IMR-90 (cell line): ENCODE measurements at regions not wholly inside any gene's neighbourhood (a gene's known extent, or its start where the extent isn't known, plus 50 kb on each side); places are given as distances from the start of the nearest gene placed in this dataset.

Source experiments
- ATAC-seq: fragments of 200-7000 bp; cut with Tn5 transposase; 2 replicates; pipeline ENCODE4 v1.9.1; 2020; ENCODE audit warnings: low read depth, mild to moderate bottlenecking, moderate library complexity
- BruUV-seq: library from RNA; stranded (reverse); fragments of 400-500 nt; replicated peaks from 2 replicates; lab custom pipeline; 2021; lab: Mats Ljungman, UMichigan
- CTCF ChIA-PET: fragments of 300-600 bp; formaldehyde crosslinking; extraction: SDS; loops from one replicate; lab custom pipeline; 2021; ENCODE audit warnings: antibody characterized with exemption; lab: Yijun Ruan, JAX
- POLR2A ChIA-PET: fragments of 300-600 bp; sonication (Branson Sonifier 250); formaldehyde crosslinking; loops from one replicate; lab custom pipeline; 2022; ENCODE audit warnings: antibody characterized with exemption; ENCODE audit not compliant: unreplicated experiment; lab: Charles Lee
- DNase-seq: peaks from one replicate; pipeline ENCODE4 v3.0.0; 2013
- H2AFZ ChIP-seq: replicated peaks from 2 replicates; pipeline ENCODE3; 2013; ENCODE audit warnings: low read length, mild to moderate bottlenecking; ENCODE audit not compliant: poor library complexity
- H2AK5ac ChIP-seq: 2 replicates; pipeline ENCODE4 v1.6.1; 2013; ENCODE audit warnings: low read depth, low read length, inconsistent platforms
- H2AK9ac ChIP-seq: replicated peaks from 2 replicates; pipeline ENCODE3; 2013; ENCODE audit warnings: mild to moderate bottlenecking, low read depth, low read length, moderate library complexity; ENCODE audit not compliant: poor library complexity
- H2BK120ac ChIP-seq: 2 replicates; pipeline ENCODE4 v1.6.1; 2013; ENCODE audit warnings: low read depth, low read length, inconsistent platforms
- H2BK15ac ChIP-seq: 3 replicates; pipeline ENCODE4 v1.6.1; 2013; ENCODE audit warnings: low read depth, low read length, inconsistent platforms
- H2BK20ac ChIP-seq: 2 replicates; pipeline ENCODE4 v1.6.1; 2013; ENCODE audit warnings: low read depth, mild to moderate bottlenecking, inconsistent platforms, low read length, moderate library complexity
- H2BK5ac ChIP-seq: 2 replicates; pipeline ENCODE4 v1.6.1; 2013; ENCODE audit warnings: mild to moderate bottlenecking, low read depth, low read length, inconsistent platforms; ENCODE audit not compliant: poor library complexity, severe bottlenecking
- H3K14ac ChIP-seq: replicated peaks from 2 replicates; pipeline ENCODE4 v1.6.1; 2013; ENCODE audit warnings: low read depth, low read length, inconsistent platforms
- H3K18ac ChIP-seq: 2 replicates; pipeline ENCODE4 v1.6.1; 2013; ENCODE audit warnings: low read depth, low read length, control low read depth
- H3K23ac ChIP-seq: 2 replicates; pipeline ENCODE4 v1.6.1; 2013; ENCODE audit warnings: low read depth, low read length, inconsistent platforms
- H3K27ac ChIP-seq: 2 replicates; pipeline ENCODE4 v1.5.1; 2013; ENCODE audit warnings: mild to moderate bottlenecking, control low read depth, low read length; ENCODE audit not compliant: insufficient read depth
- H3K27me3 ChIP-seq: 2 replicates; pipeline ENCODE4 v1.6.1; 2013; ENCODE audit warnings: low read length; ENCODE audit not compliant: control insufficient read depth, insufficient read depth
- H3K36me3 ChIP-seq: 2 replicates; pipeline ENCODE4 v1.6.1; 2013; ENCODE audit warnings: low read length, mixed read lengths; ENCODE audit not compliant: control insufficient read depth, insufficient read depth
- H3K4ac ChIP-seq: 2 replicates; pipeline ENCODE4 v1.6.1; 2013; ENCODE audit warnings: low read depth, low read length, inconsistent platforms
- H3K4me1 ChIP-seq: 2 replicates; pipeline ENCODE4 v1.6.1; 2013; ENCODE audit warnings: low read length, mixed read lengths; ENCODE audit not compliant: control insufficient read depth, insufficient read depth
- H3K4me2 ChIP-seq: 2 replicates; pipeline ENCODE4 v1.6.1; 2013; ENCODE audit warnings: low read depth, mild to moderate bottlenecking, control low read depth, low read length, moderate library complexity
- H3K4me3 ChIP-seq: 2 replicates; pipeline ENCODE4 v1.5.1; 2013; ENCODE audit warnings: low read depth, mild to moderate bottlenecking, control low read depth, low read length, moderate library complexity; ENCODE audit not compliant: insufficient read depth
- H3K56ac ChIP-seq: 2 replicates; pipeline ENCODE4 v1.6.1; 2013; ENCODE audit warnings: low read length, inconsistent platforms; ENCODE audit not compliant: insufficient read depth; ENCODE audit errors: extremely low read depth
- H3K79me1 ChIP-seq, 2 experiments: 2 replicates each; pipeline ENCODE4 v1.6.1; 2013; ENCODE audit warnings: low read length in 2 of 2, inconsistent platforms in 1 of 2, low read depth in 1 of 2
- H3K9ac ChIP-seq: 2 replicates; pipeline ENCODE4 v1.6.1; 2013; ENCODE audit warnings: low read depth, low read length, control low read depth
- H3K9me1 ChIP-seq: 2 replicates; pipeline ENCODE4 v1.6.1; 2013; ENCODE audit warnings: low read length, inconsistent platforms; ENCODE audit not compliant: insufficient read depth
- H3K9me3 ChIP-seq: 2 replicates; pipeline ENCODE4 v1.6.1; 2013; ENCODE audit warnings: low read length; ENCODE audit not compliant: control insufficient read depth, insufficient read depth
- H4K20me1 ChIP-seq: 2 replicates; pipeline ENCODE4 v1.6.1; 2013; ENCODE audit warnings: low read length, inconsistent platforms; ENCODE audit not compliant: insufficient read depth
- H4K5ac ChIP-seq: 2 replicates; pipeline ENCODE4 v1.6.1; 2013; ENCODE audit warnings: mild to moderate bottlenecking, low read depth, low read length, control low read depth
- H4K8ac ChIP-seq, 2 experiments: 2 replicates each; pipeline ENCODE4 v1.6.1; 2013; ENCODE audit warnings: low read depth in 2 of 2, low read length in 2 of 2, control low read depth in 1 of 2, inconsistent platforms in 1 of 2
- H4K91ac ChIP-seq: 2 replicates; pipeline ENCODE4 v1.6.1; 2013; ENCODE audit warnings: low read depth, low read length, inconsistent platforms; ENCODE audit not compliant: insufficient read depth
- CEBPB ChIP-seq: IDR thresholded peaks from 2 replicates; pipeline ENCODE4 v1.6.1; 2012; ENCODE audit warnings: low read depth, low read length, improper control_type of control experiment
- CTCF ChIP-seq: conservative IDR thresholded peaks from 2 replicates; pipeline ENCODE4 v1.5.1; 2012; ENCODE audit warnings: mild to moderate bottlenecking, low read depth, low read length, improper control_type of control experiment
- ELK1 ChIP-seq: fragments of 150-350 bp; IDR thresholded peaks from 2 replicates; pipeline ENCODE4 v1.6.1; 2016; ENCODE audit warnings: low read depth, mild to moderate bottlenecking, low read length, moderate library complexity, borderline replicate concordance
- FOS ChIP-seq: fragments of 150-350 bp; IDR thresholded peaks from 2 replicates; pipeline ENCODE4 v1.6.1; 2016; ENCODE audit warnings: low read depth, low read length
- MAFK ChIP-seq: IDR thresholded peaks from 2 replicates; pipeline ENCODE4 v1.6.1; 2012; ENCODE audit warnings: low read depth, low read length, improper control_type of control experiment
- MAZ ChIP-seq: IDR thresholded peaks from 2 replicates; pipeline ENCODE4 v1.6.1; 2012; ENCODE audit warnings: low read depth, mild to moderate bottlenecking, low read length, improper control_type of control experiment, moderate library complexity, borderline replicate concordance
- MXI1 ChIP-seq: IDR thresholded peaks from 2 replicates; pipeline ENCODE4 v1.6.1; 2012; ENCODE audit warnings: low read depth, mild to moderate bottlenecking, low read length, moderate library complexity, borderline replicate concordance
- NFE2L2 ChIP-seq: fragments of 150-350 bp; IDR thresholded peaks from 2 replicates; pipeline ENCODE4 v1.6.1; 2016; ENCODE audit warnings: low read depth, mild to moderate bottlenecking, low read length
- POLR2A ChIP-seq: IDR thresholded peaks from 2 replicates; pipeline ENCODE4 v1.6.1; 2012; ENCODE audit warnings: mild to moderate bottlenecking, low read depth, low read length
- RCOR1 ChIP-seq: IDR thresholded peaks from 2 replicates; pipeline ENCODE4 v1.6.1; 2012; ENCODE audit warnings: mild to moderate bottlenecking, low read length, improper control_type of control experiment; ENCODE audit not compliant: insufficient replicate concordance
- SMC3 ChIP-seq: fragments of 150-350 bp; IDR thresholded peaks from 2 replicates; pipeline ENCODE4 v1.6.1; 2016; ENCODE audit warnings: low read depth, mild to moderate bottlenecking, antibody characterized with exemption, low read length, moderate library complexity
- USF2 ChIP-seq: fragments of 150-350 bp; IDR thresholded peaks from 2 replicates; pipeline ENCODE4 v1.6.1; 2017; ENCODE audit warnings: mild to moderate bottlenecking, antibody characterized with exemption, low read length, low read depth
- WGBS, 2 experiments: methylation state at CpG; one replicate each; pipeline versions ENCODE4 v1.1.5 to v1.1.7; 2013; ENCODE audit warnings: missing lambda C conversion rate in 2 of 2; ENCODE audit not compliant: insufficient read length in 1 of 2; ENCODE audit errors: extremely low coverage in 2 of 2; 5-methylcytosine and 5-hydroxymethylcytosine counted together
- dilution Hi-C: fragments of 300-500 bp; cut with HindIII; formaldehyde crosslinking; loops from one replicate; pipeline ENCODE4 v1.14.3; 2018; ENCODE audit warnings: low sequenced_read_pairs; ENCODE audit not compliant: unreplicated experiment
- in situ Hi-C: fragments of 300-500 bp; cut with MboI; formaldehyde crosslinking; loops from 3 replicates; pipeline ENCODE4 v1.14.3; 2019; ENCODE audit warnings: low sequenced_read_pairs, inconsistent platforms, mixed read lengths
- intact Hi-C: fragments of 100-400 bp; cut with micrococcal nuclease; formaldehyde crosslinking; loops from 2 replicates; pipeline ENCODE4 v1.10.0; 2022

GRCh38 chr15:31508656-31509055, 182.0 kb downstream of the KLF13 start:
- Histone ChIP-seq H4K8ac (no peak overlapping the region), H3K79me1 (no peaks in the 10 kb centered on the region), H4K20me1 (no peaks in the 10 kb centered on the region), H3K23ac (no peak overlapping the region), H2AK9ac (no peak overlapping the region), H3K9me3 (no peaks in the 10 kb centered on the region), H3K9ac (no peak overlapping the region), H3K36me3 (no peaks in the 10 kb centered on the region), H3K27ac (no peak overlapping the region), H4K91ac (no peak overlapping the region), H3K27me3 (peaks cover 2% of the 10 kb centered on the region), H4K5ac (no peak overlapping the region), H3K4me3 (no peak overlapping the region), H2BK5ac (no peak overlapping the region), H2BK20ac (no peak overlapping the region), H2BK120ac (no peak overlapping the region), H2AK5ac (no peak overlapping the region), H3K4me2 (no peak overlapping the region), H3K56ac (no peak overlapping the region), H2BK15ac (no peak overlapping the region), H2AFZ (no peak overlapping the region), H3K18ac (no peak overlapping the region), H3K9me1 (no peaks in the 10 kb centered on the region), H3K4me1 (no peaks in the 10 kb centered on the region), H3K14ac (no peak overlapping the region), H3K4ac (no peak overlapping the region)
- intact Hi-C loops, result loop anchor here (5.0 kb wide), 1 partner anchor 39 kb away; no protein-coding TSS in a partner anchor
- 83% methylated on average over 2 of the region's 10 CpGs; no CpG with 5 or more reads in 1 of the 2 experiments for WGBS, 2 experiments
- ATAC-seq, result no peak
- no TSS peak for BruUV-seq
- DNase-seq, result no peak
- TF ChIP-seq POLR2A, result no peak
- no peak for TF ChIP-seq CEBPB
- no peak for TF ChIP-seq NFE2L2
- no peak for TF ChIP-seq MAZ
- no peak for TF ChIP-seq SMC3
- no peak for TF ChIP-seq RCOR1
- TF ChIP-seq FOS, result no peak
- TF ChIP-seq MAFK, result no peak
- no peak for TF ChIP-seq ELK1
- no peak for TF ChIP-seq USF2
- no peak for TF ChIP-seq CTCF
- no peak for TF ChIP-seq MXI1
- in situ Hi-C loops, result no loop called here
- dilution Hi-C loops, result no loop called here
- ChIA-PET CTCF (no interaction called here), POLR2A (no interaction called here)
